22Rv1 (cell line): ENCODE measurements at regions not wholly inside any gene's neighbourhood (a gene's known extent, or its start where the extent isn't known, plus 50 kb on each side); places are given as distances from the start of the nearest gene placed in this dataset.

Experiments
- CTCF ChIP-seq: fragments of 450-650 bp; IDR thresholded peaks from 2 replicates; pipeline ENCODE4 v1.5.1; 2017; ENCODE audit warnings: mild to moderate bottlenecking
- ZFX ChIP-seq: fragments of 450-650 bp; IDR thresholded peaks from 2 replicates; pipeline ENCODE4 v1.6.1; 2017; ENCODE audit warnings: antibody characterized with exemption, borderline replicate concordance

- no peak for TF ChIP-seq CTCF
- TF ChIP-seq ZFX = no peak
Measured at GRCh38 chr9:38253200-38253599, 139.3 kb upstream of the ALDH1B1 start.
